ENCODE measurements at regions not wholly inside any gene's neighbourhood (a gene's known extent, or its start where the extent isn't known, plus 50 kb on each side); places are given as distances from the start of the nearest gene placed in this dataset.

GRCh38 chr5:154542000-154542399, 64.0 kb upstream of the HAND1 start:
- H3K36me3 ChIP-seq (ENCODE audit: control insufficient read depth in 1 of 2, insufficient read depth in 2 of 2, low read length in 2 of 2), result no peaks in the 10 kb centered on the region
- H2AFZ ChIP-seq (ENCODE audit: low read depth, low read length, poor library complexity, severe bottlenecking), result no peak overlapping the region
- no peak overlapping the region for H3K4me2 ChIP-seq (ENCODE audit: low read length)
- CTCF ChIA-PET, result no interaction called here
- no peak overlapping the region for H3K4me3 ChIP-seq (replicated peaks in 1 of 2; ENCODE audit: low read depth in 1 of 2, low read length in 2 of 2)
- no peak overlapping the region for H3K9ac ChIP-seq (ENCODE audit: low read length)
- DNase-seq (ENCODE audit: low read depth, low spot score) (no peak), ATAC-seq (no peak)
- POLR2A ChIA-PET, result no interaction called here
- no peaks in the 10 kb centered on the region for H3K9me2 ChIP-seq (ENCODE audit: insufficient read depth)
- BruUV-seq (replicated peaks), result no TSS peak
- H3K27me3 ChIP-seq (ENCODE audit: insufficient read depth, low read length), result 0 out of 2 replicates have a peak, but pooled peaks cover 6% of the 10 kb centered on the region
- no peak overlapping the region for H3K27ac ChIP-seq (ENCODE audit: low read depth, low read length)
- H3K9me3 ChIP-seq (ENCODE audit: control insufficient read depth in 1 of 2, insufficient read depth in 1 of 2, low read depth in 1 of 2, low read length in 2 of 2), result no peaks in the 10 kb centered on the region
- TF ChIP-seq EZH2 (IDR thresholded peaks at IDR 0.05) (no peak), FOSL1 (IDR thresholded peaks at IDR 0.05; ENCODE audit: low read depth) (no peak)
- no peaks in the 10 kb centered on the region for H4K20me1 ChIP-seq (ENCODE audit: insufficient read depth)
- intact Hi-C loops (cut with micrococcal nuclease), result no loop called here
- RAD21 ChIA-PET (ENCODE audit: low non-redundant PET in 1 of 2, low total read pairs in 2 of 2, uncharacterized antibody in 2 of 2, unreplicated experiment in 2 of 2), result no interaction called here
- no peaks in the 10 kb centered on the region for H3K4me1 ChIP-seq (ENCODE audit: control insufficient read depth in 1 of 2, insufficient read depth in 2 of 2, low read length in 2 of 2)
- no peaks in the 10 kb centered on the region for H3K79me2 ChIP-seq (ENCODE audit: insufficient read depth, low read length)

GRCh38 chr5:154541553-154541952, 63.5 kb upstream of the HAND1 start:
- Histone ChIP-seq H3K27me3 (ENCODE audit: insufficient read depth, low read length) (0 out of 2 replicates have a peak, but pooled peaks cover 6% of the 10 kb centered on the region), H3K36me3 (ENCODE audit: control insufficient read depth in 1 of 2, insufficient read depth in 2 of 2, low read length in 2 of 2) (no peaks in the 10 kb centered on the region), H3K27ac (ENCODE audit: low read depth, low read length) (no peak overlapping the region), H3K9ac (ENCODE audit: low read length) (no peak overlapping the region), H3K4me3 (replicated peaks in 1 of 2; ENCODE audit: low read depth in 1 of 2, low read length in 2 of 2) (no peak overlapping the region), H3K4me1 (ENCODE audit: control insufficient read depth in 1 of 2, insufficient read depth in 2 of 2, low read length in 2 of 2) (no peaks in the 10 kb centered on the region), H4K20me1 (ENCODE audit: insufficient read depth) (no peaks in the 10 kb centered on the region), H3K9me2 (ENCODE audit: insufficient read depth) (no peaks in the 10 kb centered on the region), H3K4me2 (ENCODE audit: low read length) (no peak overlapping the region), H3K9me3 (ENCODE audit: control insufficient read depth in 1 of 2, insufficient read depth in 1 of 2, low read depth in 1 of 2, low read length in 2 of 2) (no peaks in the 10 kb centered on the region), H3K79me2 (ENCODE audit: insufficient read depth, low read length) (no peaks in the 10 kb centered on the region), H2AFZ (ENCODE audit: low read depth, low read length, poor library complexity, severe bottlenecking) (no peak overlapping the region)
- ATAC-seq, result peak; percentile 87
- RAD21 ChIA-PET (ENCODE audit: low non-redundant PET in 1 of 2, low total read pairs in 2 of 2, uncharacterized antibody in 2 of 2, unreplicated experiment in 2 of 2), result no interaction called here
- peak; percentile 8 for DNase-seq (ENCODE audit: low read depth, low spot score)
- TF ChIP-seq FOSL1 (IDR thresholded peaks at IDR 0.05; ENCODE audit: low read depth) (no peak), ZNF274 (IDR thresholded peaks at IDR 0.05; ENCODE audit: low read depth, low read length) (no peak), SP1 (IDR thresholded peaks at IDR 0.05; ENCODE audit: low read depth) (no peak), CTCF (IDR thresholded peaks at IDR 0.05 in 2 of 3, conservative IDR thresholded peaks at IDR 0.05 in 1 of 3; ENCODE audit: borderline replicate concordance in 1 of 3, insufficient read depth in 1 of 3, low read depth in 2 of 3, low read length in 2 of 3) (peak in 2 of 3 experiments; percentile 71 to 72; a peak in 4 of 6 replicates), RAD21 (IDR thresholded peaks at IDR 0.05; ENCODE audit: low read depth) (peak; percentile 22; the same call in 1 of the 2 replicates)
- CTCF ChIA-PET, result no interaction called here
- intact Hi-C loops (cut with micrococcal nuclease), result no loop called here
- POLR2A ChIA-PET, result no interaction called here
- BruUV-seq (replicated peaks), result no TSS peak
